Activated CD4-positive, alpha-beta T cell treated with anti-CD3 and anti-CD28 coated beads, Interleukin-2, Interleukin-4, amounts not matched to agents 100 ng/mL and 50 ng/mL, durations not matched to agents 16 hours and 8 hours (primary cell): ENCODE measurements at regions not wholly inside any gene's neighbourhood (a gene's known extent, or its start where the extent isn't known, plus 50 kb on each side); places are given as distances from the start of the nearest gene placed in this dataset.
"Not testable (repeated sequence)": the region's sequence is repeated elsewhere in the genome, so short reads cannot be mapped to it uniquely, and the experiment has no call there.

Source experiments
- DNase-seq: peaks from one replicate; pipeline ENCODE4 v3.0.0-alpha.2; 2020; ENCODE audit warnings: low spot score

GRCh38 chr3:152153115-152153514, 115.6 kb upstream of the MBNL1 start:
- DNase-seq = not testable (repeated sequence)

- DNase-seq = no peak
Measured at GRCh38 chr3:152155246-152156020, 113.3 kb upstream of the MBNL1 start.

- no peak for DNase-seq
Measured at GRCh38 chr3:152156880-152157279, 111.8 kb upstream of the MBNL1 start.

DNA sequence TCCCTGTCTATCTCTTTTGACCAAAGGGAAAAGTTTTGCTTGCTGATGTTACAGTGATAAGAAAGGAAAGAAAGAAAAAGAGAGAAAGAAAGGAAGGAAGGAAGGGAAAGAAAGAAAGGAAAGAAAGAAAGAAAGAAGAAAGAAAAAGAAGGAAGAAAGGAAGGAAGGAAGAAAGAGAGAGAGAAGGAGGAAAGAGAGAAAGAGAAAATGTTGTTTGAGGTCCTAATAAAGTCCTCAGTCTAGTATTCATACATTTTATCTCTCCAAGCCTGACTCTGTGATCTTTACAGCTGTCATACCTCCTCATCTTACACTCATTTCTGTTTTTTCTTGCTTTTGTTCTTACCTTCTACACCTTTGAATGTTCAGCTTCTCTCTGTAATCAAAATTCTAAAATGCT, 111.4 kb upstream of the MBNL1 start:
- DNase-seq = no peak

DNA sequence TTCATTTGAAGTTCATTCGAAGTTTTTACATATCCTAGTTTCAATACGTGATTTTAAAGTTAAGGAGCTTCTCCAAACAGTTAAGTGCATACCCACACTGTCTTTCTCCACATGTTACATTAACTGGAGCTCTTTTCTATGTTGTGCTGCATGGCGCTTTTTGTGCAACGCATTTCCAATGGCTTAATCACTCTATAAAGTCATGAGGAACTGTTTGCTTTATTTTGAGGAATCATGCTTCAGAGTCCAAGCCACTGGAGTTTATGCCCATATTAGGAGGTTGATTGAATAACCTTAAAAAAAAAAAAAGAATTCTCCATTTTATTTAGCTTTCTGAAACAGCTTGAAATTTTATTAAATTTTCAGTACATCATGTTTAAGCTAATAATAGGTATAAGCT, 109.4 kb upstream of the MBNL1 start:
- DNase-seq = no peak

DNA sequence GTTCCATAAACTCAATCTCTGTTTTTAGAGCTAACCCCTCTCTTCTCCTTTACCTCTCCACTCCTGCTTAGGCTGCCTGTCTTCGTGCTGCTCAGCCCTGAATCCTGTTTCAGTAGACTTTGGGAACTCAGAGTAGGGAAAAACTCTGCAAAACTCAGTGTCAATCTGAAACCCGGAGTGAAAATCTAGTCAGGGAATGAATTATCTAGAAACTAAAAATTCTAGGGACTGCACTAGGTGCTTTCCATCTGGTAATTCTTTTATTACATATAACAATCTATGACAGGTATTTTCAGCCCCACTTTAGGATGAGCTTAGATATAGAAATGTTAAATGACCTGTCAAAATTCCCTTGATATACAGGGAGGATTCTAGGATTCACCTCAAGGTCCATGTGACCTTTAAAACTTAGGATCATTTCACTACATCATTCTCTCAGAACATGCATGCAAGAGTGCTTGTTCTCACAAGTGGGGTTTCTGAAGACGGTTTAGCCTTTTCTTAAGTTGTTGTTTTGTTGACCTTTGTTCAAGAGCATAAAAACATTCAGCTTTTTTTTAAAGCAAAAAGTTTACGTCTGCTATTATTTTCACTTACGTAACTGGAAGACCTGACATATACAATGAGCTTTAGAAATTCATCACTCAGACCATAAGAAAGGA, 108.2 kb upstream of the MBNL1 start:
- DNase-seq = no peak

DNA sequence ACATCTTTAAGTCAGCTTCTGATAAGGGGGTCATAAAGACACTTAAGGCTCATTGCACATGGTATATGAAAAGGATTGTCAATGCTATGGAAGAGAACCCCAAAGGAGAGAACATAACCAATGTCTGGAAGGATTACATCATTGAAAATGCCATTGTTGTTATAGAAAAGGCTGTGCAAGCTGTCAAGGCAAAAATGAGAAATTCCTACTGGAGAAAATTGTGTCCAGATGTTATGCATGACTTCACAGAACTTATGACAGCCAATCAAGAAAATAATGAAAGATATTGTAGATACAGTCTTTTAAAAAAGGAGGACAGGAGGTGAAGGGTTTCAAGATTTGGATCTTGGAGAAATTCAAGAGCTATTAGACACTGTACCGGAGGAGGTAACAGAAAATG, 96.3 kb upstream of the MBNL1 start:
- no peak for DNase-seq

- no peak for DNase-seq
Measured at GRCh38 chr3:152173627-152174026, 95.1 kb upstream of the MBNL1 start.

- no peak for DNase-seq
Measured at GRCh38 chr3:152174876-152175527, 93.7 kb upstream of the MBNL1 start.

- no peak for DNase-seq
Measured at GRCh38 chr3:152175528-152175889, 93.2 kb upstream of the MBNL1 start.

DNA sequence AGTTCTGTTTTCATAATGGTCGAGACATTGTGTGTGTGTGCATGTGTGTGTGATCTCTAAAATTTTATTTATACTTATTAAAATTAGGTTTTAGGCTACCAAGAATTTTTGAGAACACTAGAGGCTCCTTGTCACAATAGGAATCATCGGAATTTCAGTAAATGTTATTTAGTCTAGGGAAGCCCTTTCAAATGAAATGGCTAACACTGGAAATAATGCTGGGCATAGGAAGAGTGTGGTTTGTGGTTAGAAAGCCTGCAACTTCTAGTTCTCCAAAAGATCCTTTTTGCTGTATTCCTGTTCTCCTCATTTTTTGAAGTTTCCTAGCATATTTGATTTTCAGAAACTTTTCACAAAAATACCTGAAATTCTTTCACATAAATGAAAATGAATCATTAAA, 92.5 kb upstream of the MBNL1 start:
- DNase-seq = no peak

DNA sequence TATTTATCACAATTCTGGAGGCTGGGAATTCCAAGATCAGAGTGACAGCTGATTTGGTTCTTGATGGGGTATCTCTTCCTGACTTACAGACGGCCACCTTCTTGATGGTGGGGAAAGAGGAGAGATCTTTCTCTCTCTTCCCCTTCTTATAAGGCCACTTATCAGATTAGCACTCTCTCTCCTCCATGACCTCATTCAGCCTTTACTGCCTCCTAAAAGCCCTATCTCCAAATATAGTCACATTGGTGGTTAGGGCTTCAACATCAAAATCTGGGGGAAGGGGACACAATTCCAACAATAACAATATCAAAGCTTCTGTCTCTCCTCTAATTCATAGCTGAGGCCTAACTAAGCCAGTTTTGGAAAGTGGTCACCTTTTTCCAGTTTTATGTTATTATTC, 91.7 kb upstream of the MBNL1 start:
- DNase-seq = no peak

- no peak for DNase-seq
Measured at GRCh38 chr3:152177757-152178156, 91.0 kb upstream of the MBNL1 start.

- DNase-seq = peak; percentile 46
Measured at GRCh38 chr3:152183473-152183872, 85.3 kb upstream of the MBNL1 start.

GRCh38 chr3:152184971-152185686, 83.6 kb upstream of the MBNL1 start:
- no peak for DNase-seq

DNA sequence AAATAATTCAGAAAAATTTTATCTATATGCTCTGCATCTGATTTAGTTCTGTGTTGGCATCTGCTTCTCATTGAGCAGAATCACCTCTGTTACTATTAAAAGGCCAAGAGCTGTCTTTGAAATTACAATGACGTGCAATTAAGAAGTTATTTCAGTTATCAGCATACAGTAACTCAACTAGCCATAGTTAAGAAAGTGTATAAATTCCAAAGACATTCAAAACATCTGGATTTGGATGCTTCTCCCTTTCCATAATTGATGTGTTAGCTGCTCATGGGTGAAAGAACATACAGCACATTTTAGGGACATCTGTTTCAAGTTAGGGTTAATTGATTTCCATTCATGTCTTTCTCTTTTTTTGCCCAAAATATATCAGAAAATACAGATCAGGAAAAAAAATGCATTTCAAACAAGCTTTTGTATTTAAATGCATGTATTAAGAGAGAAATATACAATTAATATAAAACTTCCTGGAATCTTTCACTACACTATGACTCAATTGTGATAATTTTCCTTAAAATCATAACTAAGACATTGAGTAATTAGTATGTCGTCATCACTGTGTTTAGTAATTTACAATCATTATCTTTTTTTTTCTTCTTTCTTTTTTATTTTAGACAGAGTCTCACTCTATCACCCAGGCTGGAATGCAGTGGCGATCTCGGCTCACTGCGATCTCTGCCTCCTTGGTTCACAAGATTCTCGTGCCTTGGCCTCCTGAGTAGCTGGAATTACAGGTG, 82.7 kb upstream of the MBNL1 start:
- DNase-seq = no peak

- DNase-seq = no peak
Measured at GRCh38 chr3:152190636-152191183, 78.0 kb upstream of the MBNL1 start.

DNA sequence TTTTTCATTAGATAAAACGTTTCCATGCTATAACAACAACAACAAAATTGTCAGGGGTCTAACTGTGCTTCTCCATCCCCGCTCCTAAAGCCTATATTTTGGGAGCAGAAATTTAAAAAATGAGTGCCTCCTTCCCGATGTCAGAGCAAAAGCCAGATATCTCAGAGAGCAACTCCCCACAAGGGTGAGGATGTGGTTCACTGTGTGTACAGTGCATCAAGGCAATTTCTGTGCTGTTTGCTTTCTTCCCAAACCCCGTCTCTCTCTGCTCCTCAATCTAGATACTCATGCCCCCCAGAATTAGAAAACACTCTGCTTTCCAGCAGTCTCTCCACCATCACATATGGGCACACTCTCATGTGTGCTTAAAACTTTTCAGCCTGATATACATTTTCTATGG, 76.7 kb upstream of the MBNL1 start:
- DNase-seq = peak; percentile 39

DNA sequence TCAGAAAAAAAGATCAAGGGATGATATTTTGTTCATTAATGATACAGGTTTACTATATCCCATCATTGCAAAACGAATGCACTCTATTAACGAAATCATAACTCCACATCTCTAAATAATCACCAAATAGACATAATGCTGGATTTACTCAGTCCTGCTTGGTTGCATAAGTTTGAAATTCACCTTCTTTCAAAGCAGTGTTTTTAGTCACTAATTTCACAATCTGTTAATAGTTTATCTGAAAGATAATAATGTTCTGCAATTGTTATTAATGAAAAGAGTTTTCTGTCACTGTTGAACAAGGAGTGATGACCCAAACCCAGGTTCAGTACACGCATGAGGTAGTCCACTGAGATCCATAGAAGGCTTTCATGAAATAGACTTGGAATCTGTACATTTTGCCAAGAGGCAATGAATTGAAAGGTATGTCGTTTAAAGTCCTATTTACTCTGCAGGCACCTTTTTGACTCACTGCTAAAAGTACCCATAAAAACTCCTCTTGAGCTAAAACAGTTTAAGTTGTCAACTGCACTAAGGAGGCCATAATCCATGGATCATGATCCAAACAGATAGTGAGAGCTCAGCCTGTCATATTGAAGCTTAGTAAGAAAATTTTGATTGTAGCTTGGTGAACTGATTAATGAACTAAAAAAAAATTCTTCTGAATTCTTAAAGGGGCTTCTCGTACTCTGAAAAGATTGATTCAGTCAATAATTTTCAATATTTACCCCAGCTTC, 75.6 kb upstream of the MBNL1 start:
- no peak for DNase-seq

DNA sequence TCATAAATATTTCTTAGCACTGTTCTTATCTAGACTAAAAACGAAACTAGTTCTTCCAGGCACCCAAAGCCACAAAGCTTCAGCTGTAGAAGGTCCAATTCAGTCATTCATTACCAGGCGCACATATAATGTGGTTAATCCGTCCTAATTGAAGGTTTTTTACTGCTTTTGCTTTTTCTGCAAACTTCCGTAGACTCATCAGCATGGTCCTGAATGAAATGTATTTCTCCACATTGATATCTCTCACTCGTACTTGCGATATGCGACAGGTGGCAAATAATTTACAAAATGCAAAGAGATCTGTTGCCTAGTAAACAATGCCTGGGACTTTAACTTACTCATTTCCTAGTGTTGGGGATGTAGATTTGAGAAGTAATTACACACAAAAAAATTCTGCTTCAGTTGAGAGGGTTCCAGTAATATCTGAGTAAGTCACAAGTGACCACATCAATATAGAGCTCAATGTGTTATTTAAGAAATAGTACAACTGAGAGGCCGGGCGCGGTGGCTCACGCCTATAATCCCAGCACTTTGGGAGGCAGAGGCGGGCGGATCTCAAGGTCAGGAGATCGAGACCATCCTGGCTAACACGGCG, 75.0 kb upstream of the MBNL1 start:
- DNase-seq = peak; percentile 86

DNA sequence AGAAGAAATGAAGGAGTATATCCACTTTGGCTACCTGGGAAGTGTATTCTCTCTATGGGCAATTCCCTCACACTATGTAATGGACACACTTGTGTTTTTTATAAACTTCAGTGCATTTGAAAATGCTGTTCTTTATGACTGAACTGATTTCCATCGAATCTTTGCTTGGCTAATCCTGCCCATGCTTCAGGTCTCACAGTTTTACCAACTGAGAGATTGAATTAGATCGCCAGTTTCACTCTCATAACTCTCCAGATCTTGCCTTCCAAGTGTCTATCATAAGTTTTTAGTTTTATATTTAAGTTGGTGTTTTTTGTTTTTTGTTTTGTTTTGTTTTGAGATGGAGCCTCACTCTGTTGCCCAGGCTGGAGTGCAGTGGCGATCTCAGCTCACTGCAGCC, 73.5 kb upstream of the MBNL1 start:
- peak; percentile 43 for DNase-seq
